SU-DHL-6 (cell line): ENCODE measurements at regions not wholly inside any gene's neighbourhood (a gene's known extent, or its start where the extent isn't known, plus 50 kb on each side); places are given as distances from the start of the nearest gene placed in this dataset.

Experiments used
- H2AFZ ChIP-seq: fragments of 200-600 bp; sonication (generic); 2 replicates; pipeline ENCODE4 v1.6.1; 2014; ENCODE audit warnings: low read depth, mild to moderate bottlenecking, moderate library complexity, mixed read lengths, antibody characterized with exemption, low read length; ENCODE audit not compliant: severe bottlenecking
- H3F3A ChIP-seq: fragments of 200-600 bp; shearing (Covaris generic); 2 replicates; pipeline ENCODE4 v1.6.0; 2016; ENCODE audit warnings: antibody characterized with exemption, mild to moderate bottlenecking; ENCODE audit not compliant: insufficient read depth
- H3K27ac ChIP-seq: fragments of 200-600 bp; sonication (generic); 2 replicates; pipeline ENCODE4 v1.5.1; 2016; ENCODE audit warnings: low read depth, mild to moderate bottlenecking, low read length, moderate library complexity, mixed read lengths
- H3K27me3 ChIP-seq: fragments of 200-600 bp; sonication (generic), shearing (Covaris generic); 2 replicates; pipeline ENCODE4 v1.6.0; 2014; ENCODE audit warnings: mild to moderate bottlenecking, low read length
- H3K36me3 ChIP-seq: fragments of 200-600 bp; sonication (generic); 2 replicates; pipeline ENCODE4 v1.6.1; 2014; ENCODE audit warnings: mild to moderate bottlenecking, low read length, mixed read lengths
- H3K4me2 ChIP-seq: fragments of 300-600, 200-600 bp; shearing (Covaris generic), sonication (generic); 2 replicates; pipeline ENCODE4 v1.6.0; 2014; ENCODE audit warnings: low read length, low read depth, mild to moderate bottlenecking; ENCODE audit not compliant: poor library complexity, severe bottlenecking
- H3K4me3 ChIP-seq: fragments of 200-600 bp; sonication (generic); 2 replicates; pipeline ENCODE4 v1.5.1; 2014; ENCODE audit warnings: antibody characterized with exemption, low read length, mild to moderate bottlenecking, mixed read lengths; ENCODE audit not compliant: insufficient read depth, poor library complexity, severe bottlenecking
- H3K79me2 ChIP-seq: fragments of 200-600 bp; sonication (generic); 2 replicates; pipeline ENCODE4 v1.6.1; 2014; ENCODE audit warnings: mild to moderate bottlenecking, low read length, moderate library complexity; ENCODE audit not compliant: insufficient read depth
- H3K9ac ChIP-seq: fragments of 200-600 bp; sonication (generic); 2 replicates; pipeline ENCODE4 v1.7.0; 2014; ENCODE audit warnings: mild to moderate bottlenecking, low read length
- H3K9me2 ChIP-seq: fragments of 200-600 bp; sonication (generic); replicated peaks from 2 replicates; pipeline ENCODE4 v1.6.1; 2014; ENCODE audit warnings: low read length; ENCODE audit not compliant: insufficient read depth
- H3K9me3 ChIP-seq: fragments of 200-600 bp; sonication (generic); 2 replicates; pipeline ENCODE4 v1.6.1; 2014; ENCODE audit warnings: low read length, mixed read lengths; ENCODE audit not compliant: insufficient read depth
- H4K20me1 ChIP-seq: fragments of 200-600 bp; sonication (generic); 2 replicates; pipeline ENCODE4 v1.6.1; 2014; ENCODE audit warnings: low read depth, mild to moderate bottlenecking, antibody characterized with exemption, low read length, moderate library complexity, mixed read lengths
- EZH2phosphoT487 ChIP-seq: fragments of 200-600 bp; sonication (generic), shearing (Covaris generic); conservative IDR thresholded peaks from 2 replicates; pipeline ENCODE4 v1.6.1; 2018; ENCODE audit warnings: mild to moderate bottlenecking, antibody characterized with exemption, low read length, moderate library complexity, mixed read lengths
- TF ChIP-seq, protein P1 (sequence below): fragments of 200-600 bp; sonication (generic); IDR thresholded peaks from one replicate; pipeline ENCODE4 v1.5.1; 2017; ENCODE audit warnings: antibody characterized with exemption, mild to moderate bottlenecking, low read length, moderate library complexity; ENCODE audit not compliant: insufficient read depth, poor library complexity, severe bottlenecking

DNA sequence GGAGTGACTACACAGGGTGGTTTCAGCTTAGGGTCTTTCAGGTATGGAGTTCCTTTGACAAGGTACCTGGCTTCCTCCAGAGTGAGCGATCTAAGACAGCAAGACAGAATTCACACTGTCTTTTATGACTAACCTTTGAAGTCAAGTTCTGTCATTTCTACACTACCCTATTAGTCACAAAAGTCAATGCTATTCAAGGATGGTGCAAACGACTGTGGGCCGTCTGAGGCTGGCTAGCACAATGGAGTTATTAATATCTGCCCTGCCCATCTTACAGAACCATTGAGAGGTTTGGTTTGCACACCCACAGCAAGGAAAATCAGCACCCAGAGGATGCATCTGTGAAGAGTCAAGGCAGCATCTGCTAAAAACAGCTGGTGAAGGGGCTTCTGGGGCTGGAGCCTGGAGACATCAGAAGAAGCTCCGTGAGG, 62.9 kb upstream of the XCR1 start:
- Histone ChIP-seq H3F3A (no peaks in the 10 kb centered on the region), H3K27ac (no peak overlapping the region), H2AFZ (no peak overlapping the region), H3K9me3 (no peaks in the 10 kb centered on the region), H4K20me1 (no peaks in the 10 kb centered on the region), H3K36me3 (no peaks in the 10 kb centered on the region), H3K4me2 (no peak overlapping the region), H3K27me3 (no peaks in the 10 kb centered on the region), H3K9ac (no peak overlapping the region), H3K4me3 (no peak overlapping the region), H3K79me2 (no peaks in the 10 kb centered on the region), H3K9me2 (no peaks in the 10 kb centered on the region)
- TF ChIP-seq, protein P1, sequence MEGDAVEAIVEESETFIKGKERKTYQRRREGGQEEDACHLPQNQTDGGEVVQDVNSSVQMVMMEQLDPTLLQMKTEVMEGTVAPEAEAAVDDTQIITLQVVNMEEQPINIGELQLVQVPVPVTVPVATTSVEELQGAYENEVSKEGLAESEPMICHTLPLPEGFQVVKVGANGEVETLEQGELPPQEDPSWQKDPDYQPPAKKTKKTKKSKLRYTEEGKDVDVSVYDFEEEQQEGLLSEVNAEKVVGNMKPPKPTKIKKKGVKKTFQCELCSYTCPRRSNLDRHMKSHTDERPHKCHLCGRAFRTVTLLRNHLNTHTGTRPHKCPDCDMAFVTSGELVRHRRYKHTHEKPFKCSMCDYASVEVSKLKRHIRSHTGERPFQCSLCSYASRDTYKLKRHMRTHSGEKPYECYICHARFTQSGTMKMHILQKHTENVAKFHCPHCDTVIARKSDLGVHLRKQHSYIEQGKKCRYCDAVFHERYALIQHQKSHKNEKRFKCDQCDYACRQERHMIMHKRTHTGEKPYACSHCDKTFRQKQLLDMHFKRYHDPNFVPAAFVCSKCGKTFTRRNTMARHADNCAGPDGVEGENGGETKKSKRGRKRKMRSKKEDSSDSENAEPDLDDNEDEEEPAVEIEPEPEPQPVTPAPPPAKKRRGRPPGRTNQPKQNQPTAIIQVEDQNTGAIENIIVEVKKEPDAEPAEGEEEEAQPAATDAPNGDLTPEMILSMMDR, result no peak
- TF ChIP-seq EZH2phosphoT487, result no peak

DNA sequence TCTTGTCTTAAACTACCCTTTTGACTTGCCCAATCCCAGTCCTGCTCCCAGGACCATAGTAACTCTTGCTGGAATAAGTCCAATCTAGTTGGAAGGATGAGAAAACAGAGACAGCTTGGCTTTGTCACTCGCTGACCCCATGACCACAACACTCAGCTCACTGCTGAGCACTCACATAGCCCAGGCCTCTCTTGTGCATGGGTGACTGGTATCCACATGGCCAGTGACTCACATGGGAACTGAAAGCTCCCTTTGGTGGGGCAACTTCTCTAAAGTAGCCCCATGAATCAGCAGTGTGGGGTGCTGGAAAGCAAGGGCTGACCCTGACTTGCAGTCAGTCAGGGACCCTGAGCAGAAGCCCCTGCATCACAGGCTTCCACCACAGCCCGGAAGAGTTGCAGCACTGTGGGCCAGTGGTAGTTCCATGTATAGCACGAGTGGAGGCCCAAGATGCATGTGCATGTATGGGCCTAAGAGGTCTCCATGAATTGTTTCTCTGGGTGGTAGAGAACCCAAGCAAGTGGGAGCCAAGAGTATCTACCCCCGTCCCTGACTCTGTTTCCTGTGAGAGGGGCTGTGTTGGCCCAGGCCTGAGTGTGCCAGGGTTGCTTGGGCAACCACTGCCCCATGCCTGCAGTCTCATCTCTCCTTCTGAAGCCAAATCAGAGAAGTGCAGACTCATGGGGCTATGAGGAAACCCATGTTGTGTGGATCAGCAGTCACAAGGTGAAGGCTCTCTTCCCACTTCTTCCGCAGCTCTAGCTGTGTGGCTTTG, 62.1 kb upstream of the XCR1 start:
- Histone ChIP-seq H3K27me3 (no peaks in the 10 kb centered on the region), H3K4me3 (no peak overlapping the region), H3K27ac (no peak overlapping the region), H3K9ac (no peak overlapping the region), H3K9me2 (no peaks in the 10 kb centered on the region), H3K4me2 (no peak overlapping the region), H2AFZ (no peak overlapping the region), H3K79me2 (no peaks in the 10 kb centered on the region), H3F3A (no peaks in the 10 kb centered on the region), H3K36me3 (no peaks in the 10 kb centered on the region), H3K9me3 (no peaks in the 10 kb centered on the region), H4K20me1 (no peaks in the 10 kb centered on the region)
- TF ChIP-seq, protein P1, result no peak
- TF ChIP-seq EZH2phosphoT487, result no peak

DNA sequence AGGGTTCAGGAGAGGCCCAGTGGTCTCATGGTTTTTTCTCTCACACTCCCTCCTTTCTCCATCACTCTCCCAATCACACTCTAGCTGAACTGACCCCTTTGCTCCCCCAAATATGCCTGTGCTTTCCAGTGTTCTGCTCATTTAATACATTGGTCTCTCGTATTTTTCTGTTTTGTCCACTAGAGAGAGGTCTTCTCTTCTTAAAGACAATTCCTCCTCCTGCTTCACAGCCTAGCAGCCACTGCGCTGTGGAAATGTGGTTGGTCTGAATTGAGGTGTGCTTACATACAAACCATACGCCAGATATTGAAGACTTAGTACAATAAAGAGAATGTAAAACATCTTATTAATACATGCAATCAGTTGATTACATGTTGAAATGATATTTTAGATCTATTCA, 60.6 kb upstream of the XCR1 start:
- Histone ChIP-seq H3K79me2 (no peaks in the 10 kb centered on the region), H3K9me2 (no peaks in the 10 kb centered on the region), H3K27ac (no peak overlapping the region), H3K9ac (no peak overlapping the region), H3K4me3 (no peak overlapping the region), H3K27me3 (no peaks in the 10 kb centered on the region), H4K20me1 (no peaks in the 10 kb centered on the region), H2AFZ (no peak overlapping the region), H3K36me3 (no peaks in the 10 kb centered on the region), H3K9me3 (no peaks in the 10 kb centered on the region), H3F3A (no peaks in the 10 kb centered on the region), H3K4me2 (no peak overlapping the region)
- TF ChIP-seq EZH2phosphoT487, result no peak
- TF ChIP-seq, protein P1, result no peak
